Transverse colon (tissue), 4 donors: ENCODE measurements at regions not wholly inside any gene's neighbourhood (a gene's known extent, or its start where the extent isn't known, plus 50 kb on each side); places are given as distances from the start of the nearest gene placed in this dataset.

Source experiments
- EP300 ChIP-seq: sonication (generic); formaldehyde crosslinking; IDR thresholded peaks from one replicate; pipeline ENCODE4 v1.6.1; 2017; ENCODE audit warnings: antibody characterized with exemption, low read depth
- POLR2A ChIP-seq: fragments of 450-650 bp; IDR thresholded peaks from one replicate; pipeline ENCODE4 v1.6.1; 2016; ENCODE audit warnings: antibody characterized with exemption, mild to moderate bottlenecking, moderate library complexity
- POLR2AphosphoS5 ChIP-seq, 3 donors: sonication (generic); formaldehyde crosslinking; IDR thresholded peaks; one replicate each; pipeline ENCODE4 v1.6.1; 2016; ENCODE audit warnings: antibody characterized with exemption in 3 of 3
- TF ChIP-seq, protein P1 (sequence below), 5 experiments: fragments of 200-600 bp in 3 of 5; fragments of 450-650 bp in 2 of 5; sonication (generic) in 3 of 5; IDR thresholded peaks; 1 replicate in 2 of 5; 2 replicates in 3 of 5; pipeline ENCODE4 v1.5.1; 2016 to 2017; ENCODE audit warnings: antibody characterized with exemption in 5 of 5, inconsistent platforms in 3 of 5, mild to moderate bottlenecking in 2 of 5, moderate library complexity in 1 of 5

DNA sequence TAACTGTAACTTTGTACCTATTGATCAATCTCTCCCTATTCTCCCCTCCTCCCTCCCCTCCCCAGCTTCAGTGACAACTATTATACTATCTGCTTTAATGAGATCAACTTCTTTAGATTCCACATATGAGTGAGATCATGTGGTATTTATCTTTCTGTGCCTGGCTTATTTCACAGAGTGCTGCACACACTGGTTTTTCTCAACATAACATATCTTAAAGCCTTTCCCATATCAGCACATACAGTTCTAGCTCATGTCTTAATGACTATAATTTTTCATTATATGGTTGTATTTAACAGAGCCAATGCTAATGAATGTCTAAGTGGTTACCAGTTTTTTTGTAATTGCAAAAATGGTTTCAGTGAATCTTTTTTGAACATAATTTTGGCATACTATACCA is 340.3 kb upstream of the DDI1 start:
- no peak for TF ChIP-seq POLR2A
- peak in 1 of 3 donors; percentile 20 for TF ChIP-seq POLR2AphosphoS5 (IDR thresholded peaks at IDR 0.05)
- TF ChIP-seq EP300: no peak
- TF ChIP-seq, protein P1, sequence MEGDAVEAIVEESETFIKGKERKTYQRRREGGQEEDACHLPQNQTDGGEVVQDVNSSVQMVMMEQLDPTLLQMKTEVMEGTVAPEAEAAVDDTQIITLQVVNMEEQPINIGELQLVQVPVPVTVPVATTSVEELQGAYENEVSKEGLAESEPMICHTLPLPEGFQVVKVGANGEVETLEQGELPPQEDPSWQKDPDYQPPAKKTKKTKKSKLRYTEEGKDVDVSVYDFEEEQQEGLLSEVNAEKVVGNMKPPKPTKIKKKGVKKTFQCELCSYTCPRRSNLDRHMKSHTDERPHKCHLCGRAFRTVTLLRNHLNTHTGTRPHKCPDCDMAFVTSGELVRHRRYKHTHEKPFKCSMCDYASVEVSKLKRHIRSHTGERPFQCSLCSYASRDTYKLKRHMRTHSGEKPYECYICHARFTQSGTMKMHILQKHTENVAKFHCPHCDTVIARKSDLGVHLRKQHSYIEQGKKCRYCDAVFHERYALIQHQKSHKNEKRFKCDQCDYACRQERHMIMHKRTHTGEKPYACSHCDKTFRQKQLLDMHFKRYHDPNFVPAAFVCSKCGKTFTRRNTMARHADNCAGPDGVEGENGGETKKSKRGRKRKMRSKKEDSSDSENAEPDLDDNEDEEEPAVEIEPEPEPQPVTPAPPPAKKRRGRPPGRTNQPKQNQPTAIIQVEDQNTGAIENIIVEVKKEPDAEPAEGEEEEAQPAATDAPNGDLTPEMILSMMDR (IDR thresholded peaks at IDR 0.05): no peak
